ENCODE measurements at regions not wholly inside any gene's neighbourhood (a gene's known extent, or its start where the extent isn't known, plus 50 kb on each side); places are given as distances from the start of the nearest gene placed in this dataset.

- TF ChIP-seq POLR2AphosphoS5 (IDR thresholded peaks at IDR 0.05; ENCODE audit: low read depth, low read length) (no peak), CTCF (IDR thresholded peaks at IDR 0.05) (no peak), TCF7L2 (IDR thresholded peaks at IDR 0.05; ENCODE audit: low read depth, low read length) (no peak), REST (IDR thresholded peaks at IDR 0.05; ENCODE audit: insufficient read depth in 1 of 2, low read depth in 2 of 2, low read length in 1 of 2) (no peak), SIN3A (IDR thresholded peaks at IDR 0.05; ENCODE audit: borderline replicate concordance, insufficient read depth, low read depth, low read length) (no peak)
These were observed 265.2 kb downstream of the KCNA4 start for GRCh38 chr11:29751618-29752017.
